ENCODE measurements at regions not wholly inside any gene's neighbourhood (a gene's known extent, or its start where the extent isn't known, plus 50 kb on each side); places are given as distances from the start of the nearest gene placed in this dataset.

GRCh38 chr1:239603530-239603929 lies 217.2 kb downstream of the CHRM3 start:
- no peak for DNase-seq (ENCODE audit: low read depth)

GRCh38 chr1:239606850-239607400 lies 220.6 kb downstream of the CHRM3 start:
- DNase-seq (ENCODE audit: low read depth): no peak

- DNase-seq (ENCODE audit: low read depth): no peak
These were observed 222.1 kb downstream of the CHRM3 start for GRCh38 chr1:239608469-239608868.

GRCh38 chr1:239612379-239612778 lies 226.0 kb downstream of the CHRM3 start:
- DNase-seq (ENCODE audit: low read depth): no peak

GRCh38 chr1:239616673-239617072 lies 230.3 kb downstream of the CHRM3 start:
- DNase-seq (ENCODE audit: low read depth): no peak

- no peak for DNase-seq (ENCODE audit: low read depth)
These were observed 230.9 kb downstream of the CHRM3 start for GRCh38 chr1:239617259-239617658.

- DNase-seq (ENCODE audit: low read depth): no peak
These were observed 231.4 kb downstream of the CHRM3 start for GRCh38 chr1:239617731-239618130.

GRCh38 chr1:239619190-239619589 lies 232.8 kb downstream of the CHRM3 start:
- DNase-seq (ENCODE audit: low read depth): no peak

- DNase-seq (ENCODE audit: low read depth): no peak
These were observed 244.4 kb downstream of the CHRM3 start for GRCh38 chr1:239630767-239631166.

- DNase-seq (ENCODE audit: low read depth): no peak
These were observed 247.1 kb downstream of the CHRM3 start for GRCh38 chr1:239633432-239633831.

- DNase-seq (ENCODE audit: low read depth): no peak
These were observed 248.9 kb downstream of the CHRM3 start for GRCh38 chr1:239635276-239635675.

GRCh38 chr1:239636347-239636746 lies 250.0 kb downstream of the CHRM3 start:
- DNase-seq (ENCODE audit: low read depth): no peak

GRCh38 chr1:239644604-239645003 lies 258.2 kb downstream of the CHRM3 start:
- no peak for DNase-seq (ENCODE audit: low read depth)

GRCh38 chr1:239647045-239647444 lies 260.7 kb downstream of the CHRM3 start:
- DNase-seq (ENCODE audit: low read depth): no peak

GRCh38 chr1:239647964-239648632 lies 261.7 kb downstream of the CHRM3 start:
- no peak for DNase-seq (ENCODE audit: low read depth)

GRCh38 chr1:239655023-239655422 lies 268.7 kb downstream of the CHRM3 start:
- DNase-seq (ENCODE audit: low read depth): no peak

- no peak for DNase-seq (ENCODE audit: low read depth)
These were observed 270.9 kb downstream of the CHRM3 start for GRCh38 chr1:239657291-239657690.

- DNase-seq (ENCODE audit: low read depth): no peak
These were observed 276.6 kb downstream of the CHRM3 start for GRCh38 chr1:239662950-239663349.

- no peak for DNase-seq (ENCODE audit: low read depth)
These were observed 285.9 kb downstream of the CHRM3 start for GRCh38 chr1:239672256-239672655.

- no peak for DNase-seq (ENCODE audit: low read depth)
These were observed 289.4 kb downstream of the CHRM3 start for GRCh38 chr1:239675735-239676134.

GRCh38 chr1:239676522-239677273 lies 290.3 kb downstream of the CHRM3 start:
- DNase-seq (ENCODE audit: low read depth): no peak

GRCh38 chr1:239677362-239677761 lies 291.0 kb downstream of the CHRM3 start:
- DNase-seq (ENCODE audit: low read depth): no peak

- DNase-seq (ENCODE audit: low read depth): no peak
These were observed 291.8 kb downstream of the CHRM3 start for GRCh38 chr1:239678181-239678580.
